HCT116 (cell line): ENCODE measurements at regions not wholly inside any gene's neighbourhood (a gene's known extent, or its start where the extent isn't known, plus 50 kb on each side); places are given as distances from the start of the nearest gene placed in this dataset.
"Not testable (repeated sequence)": the region's sequence is repeated elsewhere in the genome, so short reads cannot be mapped to it uniquely, and the experiment has no call there.

Experiments used
- ATF3 ChIP-seq: IDR thresholded peaks from 2 replicates; pipeline ENCODE4 v1.6.1; 2012
- CTCF ChIP-seq, 3 experiments: fragments of 200-600 bp in 1 of 3; sonication (generic) in 1 of 3; IDR thresholded peaks in 2 of 3; conservative IDR thresholded peaks in 1 of 3; 2 replicates each; pipeline ENCODE4 v1.5.1; 2012 to 2017; ENCODE audit warnings: low read depth in 2 of 3, low read length in 2 of 3, antibody characterized with exemption in 1 of 3, borderline replicate concordance in 1 of 3, control low read depth in 1 of 3, mild to moderate bottlenecking in 1 of 3, mixed read lengths in 1 of 3, mixed run types in 1 of 3, moderate library complexity in 1 of 3; ENCODE audit not compliant: insufficient read depth in 1 of 3
- EZH2phosphoT487 ChIP-seq: fragments of 200-600 bp; IDR thresholded peaks from 2 replicates; pipeline ENCODE4 v1.6.1; 2018; ENCODE audit warnings: antibody characterized with exemption, borderline replicate concordance
- POLR2A ChIP-seq: IDR thresholded peaks from 2 replicates; pipeline ENCODE4 v1.7.0; 2011; ENCODE audit warnings: borderline replicate concordance; ENCODE audit not compliant: insufficient read depth, insufficient read length; ENCODE audit errors: extremely low read depth
- POLR2AphosphoS5 ChIP-seq: IDR thresholded peaks from 2 replicates; pipeline ENCODE4 v1.6.1; 2011; ENCODE audit warnings: mild to moderate bottlenecking, low read depth, low read length, moderate library complexity
- SIN3A ChIP-seq: IDR thresholded peaks from 2 replicates; pipeline ENCODE4 v1.6.1; 2012; ENCODE audit warnings: low read depth
- YY1 ChIP-seq: IDR thresholded peaks from 2 replicates; pipeline ENCODE4 v1.6.1; 2011; ENCODE audit warnings: low read length, low read depth, moderate library complexity, mild to moderate bottlenecking; ENCODE audit not compliant: insufficient replicate concordance; ENCODE audit errors: extremely low read depth

- TF ChIP-seq POLR2AphosphoS5; EZH2phosphoT487; CTCF (IDR thresholded peaks at IDR 0.05 in 2 of 3, conservative IDR thresholded peaks at IDR 0.05 in 1 of 3; ENCODE audit: borderline replicate concordance in 1 of 3, insufficient read depth in 1 of 3, low read depth in 2 of 3, low read length in 2 of 3); POLR2A; ATF3; SIN3A; YY1: not testable (repeated sequence)
These were observed 280.4 kb downstream of the ADGRD1 start for GRCh38 chr12:131233850-131234789.
